ENCODE measurements at regions not wholly inside any gene's neighbourhood (a gene's known extent, or its start where the extent isn't known, plus 50 kb on each side); places are given as distances from the start of the nearest gene placed in this dataset.
"Not testable (repeated sequence)": the region's sequence is repeated elsewhere in the genome, so short reads cannot be mapped to it uniquely, and the experiment has no call there.

DNA sequence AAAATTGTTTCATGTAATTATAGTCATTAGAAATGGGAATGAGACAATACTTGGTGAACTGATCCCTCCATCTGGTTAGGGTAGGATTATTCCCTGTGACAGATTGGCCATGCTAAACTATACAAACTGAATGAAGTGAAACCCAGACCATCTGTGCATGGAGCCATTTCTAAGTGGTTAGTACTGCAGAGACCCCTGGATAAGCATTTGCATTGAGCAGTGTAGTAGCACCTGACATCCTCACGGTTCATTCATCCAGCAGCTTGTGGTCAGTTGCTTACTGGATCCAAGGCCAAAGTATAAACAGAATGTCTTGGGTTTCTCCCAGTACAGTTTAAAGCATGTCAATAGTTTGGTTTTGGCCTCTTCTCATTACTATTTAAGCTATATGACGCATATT is 93.8 kb upstream of the ARHGAP42 start:
- TF ChIP-seq, protein P1, sequence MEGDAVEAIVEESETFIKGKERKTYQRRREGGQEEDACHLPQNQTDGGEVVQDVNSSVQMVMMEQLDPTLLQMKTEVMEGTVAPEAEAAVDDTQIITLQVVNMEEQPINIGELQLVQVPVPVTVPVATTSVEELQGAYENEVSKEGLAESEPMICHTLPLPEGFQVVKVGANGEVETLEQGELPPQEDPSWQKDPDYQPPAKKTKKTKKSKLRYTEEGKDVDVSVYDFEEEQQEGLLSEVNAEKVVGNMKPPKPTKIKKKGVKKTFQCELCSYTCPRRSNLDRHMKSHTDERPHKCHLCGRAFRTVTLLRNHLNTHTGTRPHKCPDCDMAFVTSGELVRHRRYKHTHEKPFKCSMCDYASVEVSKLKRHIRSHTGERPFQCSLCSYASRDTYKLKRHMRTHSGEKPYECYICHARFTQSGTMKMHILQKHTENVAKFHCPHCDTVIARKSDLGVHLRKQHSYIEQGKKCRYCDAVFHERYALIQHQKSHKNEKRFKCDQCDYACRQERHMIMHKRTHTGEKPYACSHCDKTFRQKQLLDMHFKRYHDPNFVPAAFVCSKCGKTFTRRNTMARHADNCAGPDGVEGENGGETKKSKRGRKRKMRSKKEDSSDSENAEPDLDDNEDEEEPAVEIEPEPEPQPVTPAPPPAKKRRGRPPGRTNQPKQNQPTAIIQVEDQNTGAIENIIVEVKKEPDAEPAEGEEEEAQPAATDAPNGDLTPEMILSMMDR (IDR thresholded peaks at IDR 0.05; ENCODE audit: unreplicated experiment): no peak
- CTCF ChIA-PET: no interaction called here
- Mint-ChIP-seq H3K4me1 (ENCODE audit: low read depth, unreplicated experiment) (no peaks in the 10 kb centered on the region), H3K27ac (ENCODE audit: unreplicated experiment) (no peak overlapping the region), H3K36me3 (ENCODE audit: insufficient read depth, unreplicated experiment) (no peaks in the 10 kb centered on the region), H3K9me3 (ENCODE audit: low read depth, unreplicated experiment) (peaks cover 2% of the 10 kb centered on the region), H3K27me3 (ENCODE audit: unreplicated experiment) (peaks cover 22% of the 10 kb centered on the region), H3K4me3 (ENCODE audit: low read depth, unreplicated experiment) (no peak overlapping the region)
- no TSS peak for BruUV-seq (replicated peaks)
- DNase-seq: no peak
- intact Hi-C loops (cut with micrococcal nuclease; ENCODE audit: unreplicated experiment): no loop called here

DNA sequence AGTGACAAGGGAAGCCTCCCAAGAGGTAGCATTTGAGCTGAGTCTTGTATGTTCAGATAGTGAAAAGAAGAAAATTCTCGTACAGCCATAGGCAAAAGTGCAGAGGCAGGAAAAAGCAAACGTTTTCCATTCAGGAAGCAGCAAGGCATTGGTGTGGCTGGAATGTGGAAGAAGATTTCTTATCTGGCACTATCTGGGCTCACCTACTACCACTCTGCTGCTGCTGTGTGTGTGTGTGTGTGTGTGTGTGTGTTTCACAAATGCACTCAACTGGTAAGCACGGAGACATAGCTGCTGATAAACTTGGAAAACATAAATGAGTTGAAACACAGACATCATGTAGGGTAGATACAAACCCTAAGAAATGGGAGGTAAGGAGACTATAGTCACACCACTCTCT is 92.8 kb upstream of the ARHGAP42 start:
- TF ChIP-seq, protein P1 (IDR thresholded peaks at IDR 0.05; ENCODE audit: unreplicated experiment): no peak
- CTCF ChIA-PET: no interaction called here
- H3K27me3 Mint-ChIP-seq (ENCODE audit: unreplicated experiment): peaks cover 19% of the 10 kb centered on the region
- no peak overlapping the region for H3K27ac Mint-ChIP-seq (ENCODE audit: unreplicated experiment)
- no peak for DNase-seq
- BruUV-seq (replicated peaks): no TSS peak
- no peak overlapping the region for H3K4me3 Mint-ChIP-seq (ENCODE audit: low read depth, unreplicated experiment)
- no peaks in the 10 kb centered on the region for H3K4me1 Mint-ChIP-seq (ENCODE audit: low read depth, unreplicated experiment)
- H3K36me3 Mint-ChIP-seq (ENCODE audit: insufficient read depth, unreplicated experiment): no peaks in the 10 kb centered on the region
- intact Hi-C loops (cut with micrococcal nuclease; ENCODE audit: unreplicated experiment): no loop called here
- peaks cover 2% of the 10 kb centered on the region for H3K9me3 Mint-ChIP-seq (ENCODE audit: low read depth, unreplicated experiment)

DNA sequence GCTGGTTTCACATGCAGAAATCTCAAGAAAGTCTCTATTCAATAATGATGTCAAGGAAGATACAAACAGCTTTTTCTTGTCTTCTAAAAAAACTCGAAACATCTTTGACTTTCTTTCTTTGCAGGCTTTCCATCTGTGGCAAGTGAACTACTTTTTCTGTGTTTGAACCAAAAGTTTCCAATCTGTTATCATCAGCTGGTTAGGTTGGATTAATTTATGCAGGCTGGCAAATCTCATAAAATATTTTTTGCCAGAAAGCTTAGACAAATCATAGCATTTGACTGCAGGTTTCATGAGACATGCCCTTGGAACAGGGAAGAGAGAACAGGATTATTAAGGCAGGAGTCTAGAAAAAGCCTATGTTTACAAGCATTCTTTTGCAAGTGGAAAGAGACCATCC is 86.1 kb upstream of the ARHGAP42 start:
- no peak overlapping the region for H3K4me3 Mint-ChIP-seq (ENCODE audit: low read depth, unreplicated experiment)
- H3K9me3 Mint-ChIP-seq (ENCODE audit: low read depth, unreplicated experiment): no peaks in the 10 kb centered on the region
- no TSS peak for BruUV-seq (replicated peaks)
- H3K27me3 Mint-ChIP-seq (ENCODE audit: unreplicated experiment): no peaks in the 10 kb centered on the region
- CTCF ChIA-PET: no interaction called here
- H3K27ac Mint-ChIP-seq (ENCODE audit: unreplicated experiment): no peak overlapping the region
- no peak for DNase-seq
- intact Hi-C loops (cut with micrococcal nuclease; ENCODE audit: unreplicated experiment): no loop called here
- H3K4me1 Mint-ChIP-seq (ENCODE audit: low read depth, unreplicated experiment): no peaks in the 10 kb centered on the region
- TF ChIP-seq, protein P1 (IDR thresholded peaks at IDR 0.05; ENCODE audit: unreplicated experiment): no peak
- H3K36me3 Mint-ChIP-seq (ENCODE audit: insufficient read depth, unreplicated experiment): no peaks in the 10 kb centered on the region

DNA sequence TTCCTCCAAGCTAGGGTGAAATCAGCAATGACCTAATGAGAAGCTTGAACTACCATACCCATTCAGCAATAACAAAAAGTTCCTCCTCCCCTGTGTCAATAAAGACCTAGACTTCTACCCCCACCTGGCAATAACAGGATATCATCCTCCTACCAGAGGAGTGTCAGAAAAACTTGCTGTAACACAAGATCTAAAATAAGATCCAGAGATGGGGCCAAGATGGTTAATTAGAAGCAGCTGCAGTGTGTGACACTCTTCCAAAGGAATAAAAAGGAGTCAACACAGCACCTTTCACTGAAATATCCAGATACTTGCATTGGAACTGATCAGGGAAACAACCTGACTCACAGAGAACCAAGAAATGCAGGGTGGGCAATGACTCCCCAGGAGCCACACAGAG is 84.4 kb upstream of the ARHGAP42 start:
- Mint-ChIP-seq H3K27me3 (ENCODE audit: unreplicated experiment) (no peaks in the 10 kb centered on the region), H3K36me3 (ENCODE audit: insufficient read depth, unreplicated experiment) (no peaks in the 10 kb centered on the region), H3K4me1 (ENCODE audit: low read depth, unreplicated experiment) (no peaks in the 10 kb centered on the region), H3K9me3 (ENCODE audit: low read depth, unreplicated experiment) (no peaks in the 10 kb centered on the region), H3K4me3 (ENCODE audit: low read depth, unreplicated experiment) (no peak overlapping the region), H3K27ac (ENCODE audit: unreplicated experiment) (no peak overlapping the region)
- CTCF ChIA-PET: no interaction called here
- DNase-seq: no peak
- TF ChIP-seq, protein P1 (IDR thresholded peaks at IDR 0.05; ENCODE audit: unreplicated experiment): no peak
- intact Hi-C loops (cut with micrococcal nuclease; ENCODE audit: unreplicated experiment): no loop called here
- BruUV-seq (replicated peaks): no TSS peak

DNA sequence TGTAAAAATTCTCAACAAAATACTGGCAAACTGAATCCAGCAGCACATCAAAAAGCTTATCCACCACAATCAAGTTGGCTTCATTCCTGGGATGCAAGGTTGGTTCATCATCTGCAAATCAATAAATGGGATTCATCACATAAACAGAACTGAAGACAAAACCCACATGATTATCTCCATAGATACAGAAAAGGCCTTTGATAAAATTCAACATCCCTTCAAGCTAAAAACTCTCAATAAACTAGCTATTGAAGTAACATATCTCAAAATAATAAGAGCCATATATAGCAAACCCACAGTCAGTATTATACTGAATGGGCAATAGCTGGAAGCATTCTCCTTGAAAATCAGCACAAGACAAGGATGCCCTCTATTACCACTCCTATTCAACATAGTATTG is 79.3 kb upstream of the ARHGAP42 start:
- DNase-seq; H3K27ac Mint-ChIP-seq (ENCODE audit: unreplicated experiment); BruUV-seq (replicated peaks); H3K27me3 Mint-ChIP-seq (ENCODE audit: unreplicated experiment); H3K36me3 Mint-ChIP-seq (ENCODE audit: insufficient read depth, unreplicated experiment); H3K4me3 Mint-ChIP-seq (ENCODE audit: low read depth, unreplicated experiment); intact Hi-C loops (cut with micrococcal nuclease; ENCODE audit: unreplicated experiment); H3K9me3 Mint-ChIP-seq (ENCODE audit: low read depth, unreplicated experiment); CTCF ChIA-PET; H3K4me1 Mint-ChIP-seq (ENCODE audit: low read depth, unreplicated experiment): not testable (repeated sequence)
